Gastrocnemius medialis (tissue), 4 donors: ENCODE measurements at regions not wholly inside any gene's neighbourhood (a gene's known extent, or its start where the extent isn't known, plus 50 kb on each side); places are given as distances from the start of the nearest gene placed in this dataset.

ENCODE experiments used
- POLR2A ChIP-seq, 2 donors: fragments of 450-650 bp; IDR thresholded peaks; one replicate each; pipeline ENCODE4 v1.6.1; 2017; ENCODE audit warnings: antibody characterized with exemption in 2 of 2, mild to moderate bottlenecking in 2 of 2, moderate library complexity in 2 of 2
- TF ChIP-seq, protein P1 (sequence below), 5 experiments: fragments of 450-650 bp in 3 of 5; fragments of 200-600 bp in 2 of 5; sonication (generic) in 2 of 5; IDR thresholded peaks in 4 of 5; conservative IDR thresholded peaks in 1 of 5; 1 replicate in 4 of 5; 2 replicates in 1 of 5; pipeline ENCODE4 v1.5.1; 2016 to 2019; ENCODE audit warnings: antibody characterized with exemption in 5 of 5, mild to moderate bottlenecking in 3 of 5, moderate library complexity in 3 of 5

DNA sequence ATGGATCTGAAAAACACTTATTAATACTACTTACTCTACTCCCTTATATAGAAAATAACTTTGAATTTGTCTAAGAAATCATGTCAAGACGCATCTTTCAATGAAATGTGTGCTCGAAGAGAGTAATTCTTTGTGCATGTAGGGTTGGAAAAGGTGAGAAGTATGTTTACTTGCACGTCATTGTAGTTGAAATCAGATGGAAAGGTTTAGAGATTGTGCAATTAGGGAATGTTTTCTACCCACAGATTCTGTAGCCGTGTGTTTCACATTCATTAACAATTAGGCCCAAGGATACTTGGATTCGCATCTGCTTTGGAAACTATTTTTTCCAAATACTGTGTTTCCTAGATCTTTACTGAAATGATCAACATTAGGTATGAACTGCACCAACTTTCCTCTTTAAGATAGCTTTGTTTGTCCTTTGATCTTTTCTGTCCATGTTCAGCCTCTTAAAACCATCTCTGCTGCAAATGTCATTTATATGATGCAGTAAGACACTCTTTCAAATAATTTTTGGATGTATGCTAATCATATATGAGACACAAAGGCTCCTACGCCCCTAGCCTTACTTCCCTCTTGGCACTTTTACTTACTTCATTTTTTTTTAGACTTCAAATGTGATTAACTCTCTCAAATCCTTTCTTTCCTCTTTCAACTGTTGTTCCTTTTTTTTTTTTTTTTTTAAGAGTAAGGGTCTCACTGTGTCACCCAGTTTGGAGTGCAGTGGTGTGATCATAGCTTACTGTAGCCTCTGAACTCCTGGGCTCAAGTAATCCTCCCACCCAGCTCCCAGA lies 58.0 kb upstream of the PSMA6 start:
- TF ChIP-seq, protein P1, sequence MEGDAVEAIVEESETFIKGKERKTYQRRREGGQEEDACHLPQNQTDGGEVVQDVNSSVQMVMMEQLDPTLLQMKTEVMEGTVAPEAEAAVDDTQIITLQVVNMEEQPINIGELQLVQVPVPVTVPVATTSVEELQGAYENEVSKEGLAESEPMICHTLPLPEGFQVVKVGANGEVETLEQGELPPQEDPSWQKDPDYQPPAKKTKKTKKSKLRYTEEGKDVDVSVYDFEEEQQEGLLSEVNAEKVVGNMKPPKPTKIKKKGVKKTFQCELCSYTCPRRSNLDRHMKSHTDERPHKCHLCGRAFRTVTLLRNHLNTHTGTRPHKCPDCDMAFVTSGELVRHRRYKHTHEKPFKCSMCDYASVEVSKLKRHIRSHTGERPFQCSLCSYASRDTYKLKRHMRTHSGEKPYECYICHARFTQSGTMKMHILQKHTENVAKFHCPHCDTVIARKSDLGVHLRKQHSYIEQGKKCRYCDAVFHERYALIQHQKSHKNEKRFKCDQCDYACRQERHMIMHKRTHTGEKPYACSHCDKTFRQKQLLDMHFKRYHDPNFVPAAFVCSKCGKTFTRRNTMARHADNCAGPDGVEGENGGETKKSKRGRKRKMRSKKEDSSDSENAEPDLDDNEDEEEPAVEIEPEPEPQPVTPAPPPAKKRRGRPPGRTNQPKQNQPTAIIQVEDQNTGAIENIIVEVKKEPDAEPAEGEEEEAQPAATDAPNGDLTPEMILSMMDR (IDR thresholded peaks at IDR 0.05 in 4 of 5, conservative IDR thresholded peaks at IDR 0.05 in 1 of 5): no peak
- no peak for TF ChIP-seq POLR2A (IDR thresholded peaks at IDR 0.05)
